ENCODE measurements at regions not wholly inside any gene's neighbourhood (a gene's known extent, or its start where the extent isn't known, plus 50 kb on each side); places are given as distances from the start of the nearest gene placed in this dataset.

- no peak for TF ChIP-seq MXI1 (IDR thresholded peaks at IDR 0.05; ENCODE audit: low read depth, low read length)
- no peak for TF ChIP-seq SMC3 (IDR thresholded peaks at IDR 0.05; ENCODE audit: low read depth, low read length)
- no peak for TF ChIP-seq CTCF (IDR thresholded peaks at IDR 0.05)
- no peak for TF ChIP-seq EP300 (IDR thresholded peaks at IDR 0.05; ENCODE audit: borderline replicate concordance in 1 of 2, low read depth in 1 of 2, low read length in 1 of 2)
- TF ChIP-seq MEF2A (IDR thresholded peaks at IDR 0.05; ENCODE audit: borderline replicate concordance, low read depth), result no peak
Measured at GRCh38 chr13:107675847-107676550, 539.3 kb downstream of the LIG4 start.
